ENCODE measurements at regions not wholly inside any gene's neighbourhood (a gene's known extent, or its start where the extent isn't known, plus 50 kb on each side); places are given as distances from the start of the nearest gene placed in this dataset.

GRCh38 chr16:6027733-6028132 is 930.1 kb upstream of the EEF2KMT start:
- Histone ChIP-seq H3K27ac (ENCODE audit: low read depth, low read length, poor library complexity, severe bottlenecking) (no peak overlapping the region), H3K4me1 (ENCODE audit: insufficient read depth, low read length, poor library complexity, severe bottlenecking) (no peaks in the 10 kb centered on the region), H3K9me3 (ENCODE audit: low read length) (no peaks in the 10 kb centered on the region), H3K9me2 (ENCODE audit: insufficient read depth, low read length) (no peaks in the 10 kb centered on the region), H3K79me2 (ENCODE audit: insufficient read depth, low read depth, low read length) (no peaks in the 10 kb centered on the region), H3K4me2 (ENCODE audit: low read length) (no peak overlapping the region), H3K4me3 (ENCODE audit: low read depth, low read length, poor library complexity, severe bottlenecking) (no peak overlapping the region), H3K36me3 (ENCODE audit: insufficient read depth, low read length) (no peaks in the 10 kb centered on the region), H2AFZ (ENCODE audit: low read length) (no peak overlapping the region), H4K20me1 (ENCODE audit: insufficient read depth, low read length) (no peaks in the 10 kb centered on the region)
- POLR2A ChIA-PET = interaction anchor here (0.5 kb wide), 1 partner anchor 61 kb away, joined by 3 read pairs; no protein-coding TSS in a partner anchor
- TF ChIP-seq EZH2phosphoT487 (IDR thresholded peaks at IDR 0.05; ENCODE audit: borderline replicate concordance, low read depth, low read length) (no peak), CTCF (conservative IDR thresholded peaks at IDR 0.05; ENCODE audit: low read length) (no peak)
- BruUV-seq (replicated peaks) = no TSS peak
- intact Hi-C loops (cut with micrococcal nuclease; ENCODE audit: unreplicated experiment) = no loop called here
- DNase-seq (ENCODE audit: low spot score) = no peak
- CTCF ChIA-PET (ENCODE audit: unreplicated experiment) = no interaction called here

GRCh38 chr16:6023449-6023848 is 925.9 kb upstream of the EEF2KMT start:
- BruUV-seq (replicated peaks) = no TSS peak
- Histone ChIP-seq H3K27ac (ENCODE audit: low read depth, low read length, poor library complexity, severe bottlenecking) (no peak overlapping the region), H3K4me3 (ENCODE audit: low read depth, low read length, poor library complexity, severe bottlenecking) (no peak overlapping the region), H3K36me3 (ENCODE audit: insufficient read depth, low read length) (no peaks in the 10 kb centered on the region), H3K9me3 (ENCODE audit: low read length) (no peaks in the 10 kb centered on the region), H3K79me2 (ENCODE audit: insufficient read depth, low read depth, low read length) (no peaks in the 10 kb centered on the region), H2AFZ (ENCODE audit: low read length) (no peak overlapping the region), H3K4me2 (ENCODE audit: low read length) (no peak overlapping the region), H3K4me1 (ENCODE audit: insufficient read depth, low read length, poor library complexity, severe bottlenecking) (no peaks in the 10 kb centered on the region), H3K9me2 (ENCODE audit: insufficient read depth, low read length) (no peaks in the 10 kb centered on the region), H4K20me1 (ENCODE audit: insufficient read depth, low read length) (no peaks in the 10 kb centered on the region)
- POLR2A ChIA-PET = interaction anchor here (0.5 to 1.2 kb wide), 3 partner anchors 9 to 409 kb away, joined by 3 read pairs; no protein-coding TSS in a partner anchor
- CTCF ChIA-PET (ENCODE audit: unreplicated experiment) = no interaction called here
- TF ChIP-seq EZH2phosphoT487 (IDR thresholded peaks at IDR 0.05; ENCODE audit: borderline replicate concordance, low read depth, low read length) (no peak), CTCF (conservative IDR thresholded peaks at IDR 0.05; ENCODE audit: low read length) (no peak)
- intact Hi-C loops (cut with micrococcal nuclease; ENCODE audit: unreplicated experiment) = no loop called here
- no peak for DNase-seq (ENCODE audit: low spot score)

GRCh38 chr16:6021276-6021943 is 923.8 kb upstream of the EEF2KMT start:
- Histone ChIP-seq H4K20me1 (ENCODE audit: insufficient read depth, low read length) (no peaks in the 10 kb centered on the region), H3K4me3 (ENCODE audit: low read depth, low read length, poor library complexity, severe bottlenecking) (no peak overlapping the region), H3K79me2 (ENCODE audit: insufficient read depth, low read depth, low read length) (no peaks in the 10 kb centered on the region), H3K27ac (ENCODE audit: low read depth, low read length, poor library complexity, severe bottlenecking) (no peak overlapping the region), H3K9me3 (ENCODE audit: low read length) (no peaks in the 10 kb centered on the region), H3K4me1 (ENCODE audit: insufficient read depth, low read length, poor library complexity, severe bottlenecking) (no peaks in the 10 kb centered on the region), H3K4me2 (ENCODE audit: low read length) (no peak overlapping the region), H3K9me2 (ENCODE audit: insufficient read depth, low read length) (no peaks in the 10 kb centered on the region), H2AFZ (ENCODE audit: low read length) (no peak overlapping the region), H3K36me3 (ENCODE audit: insufficient read depth, low read length) (no peaks in the 10 kb centered on the region)
- intact Hi-C loops (cut with micrococcal nuclease; ENCODE audit: unreplicated experiment) = no loop called here
- no peak for DNase-seq (ENCODE audit: low spot score)
- no peak for TF ChIP-seq EZH2phosphoT487 (IDR thresholded peaks at IDR 0.05; ENCODE audit: borderline replicate concordance, low read depth, low read length)
- TF ChIP-seq CTCF (conservative IDR thresholded peaks at IDR 0.05; ENCODE audit: low read length) = no peak
- POLR2A ChIA-PET = no interaction called here
- CTCF ChIA-PET (ENCODE audit: unreplicated experiment) = no interaction called here
- no TSS peak for BruUV-seq (replicated peaks)
